GM18520 (cell line): ENCODE measurements at regions not wholly inside any gene's neighbourhood (a gene's known extent, or its start where the extent isn't known, plus 50 kb on each side); places are given as distances from the start of the nearest gene placed in this dataset.
"Not testable (repeated sequence)": the region's sequence is repeated elsewhere in the genome, so short reads cannot be mapped to it uniquely, and the experiment has no call there.

Source experiments
- ATAC-seq: cut with Tn5 transposase; IDR thresholded peaks from one replicate; pipeline ENCODE4 v1.9.1; 2021; ENCODE audit not compliant: unreplicated experiment

GRCh38 chr3:66922058-66922457, 76.0 kb upstream of the KBTBD8 start:
- no peak for ATAC-seq

- no peak for ATAC-seq
Measured at GRCh38 chr3:66923969-66924368, 74.1 kb upstream of the KBTBD8 start.

GRCh38 chr3:66928252-66928651, 69.9 kb upstream of the KBTBD8 start:
- ATAC-seq: no peak

GRCh38 chr3:66931291-66931690, 66.8 kb upstream of the KBTBD8 start:
- no peak for ATAC-seq

GRCh38 chr3:66931699-66932098, 66.4 kb upstream of the KBTBD8 start:
- no peak for ATAC-seq

- ATAC-seq: no peak
Measured at GRCh38 chr3:66933233-66933632, 64.9 kb upstream of the KBTBD8 start.

GRCh38 chr3:66934041-66934440, 64.1 kb upstream of the KBTBD8 start:
- ATAC-seq: no peak

- no peak for ATAC-seq
Measured at GRCh38 chr3:66934725-66935124, 63.4 kb upstream of the KBTBD8 start.

GRCh38 chr3:66937041-66937440, 61.1 kb upstream of the KBTBD8 start:
- ATAC-seq: not testable (repeated sequence)

GRCh38 chr3:66938338-66938963, 59.7 kb upstream of the KBTBD8 start:
- no peak for ATAC-seq

GRCh38 chr3:66948041-66948440, 50.1 kb upstream of the KBTBD8 start:
- no peak for ATAC-seq
